Lower leg skin (tissue), 4 donors: ENCODE measurements at regions not wholly inside any gene's neighbourhood (a gene's known extent, or its start where the extent isn't known, plus 50 kb on each side); places are given as distances from the start of the nearest gene placed in this dataset.

Experiments
- DNase-seq, 2 donors: peaks; one replicate each; pipeline ENCODE4 v3.0.0-alpha.2; 2019; ENCODE audit warnings: low spot score in 2 of 2
- H3K4me3 ChIP-seq: fragments of 200-600 bp; sonication (generic); 2 replicates; pipeline ENCODE4 v1.5.1; 2017; ENCODE audit warnings: mild to moderate bottlenecking, low read depth; ENCODE audit not compliant: poor library complexity, severe bottlenecking
- POLR2A ChIP-seq, 2 donors: fragments of 450-650 bp; IDR thresholded peaks; one replicate each; pipeline ENCODE4 v1.6.1; 2016 to 2017; ENCODE audit warnings: antibody characterized with exemption in 2 of 2, mild to moderate bottlenecking in 1 of 2, moderate library complexity in 1 of 2
- WGBS, 2 donors: methylation state at CpG; one replicate each; pipeline ENCODE4 v1.1.5; 2018; 5-methylcytosine and 5-hydroxymethylcytosine counted together
- intact Hi-C: fragments of 100-400 bp; cut with DNase I; formaldehyde crosslinking; loops from one replicate; pipeline ENCODE4 v1.15.0; 2023; ENCODE audit warnings: low total_unique reads
- TF ChIP-seq, protein P1 (sequence below), 3 donors: fragments of 450-650 bp; IDR thresholded peaks; one replicate each; pipeline ENCODE4 v1.5.1; 2016; ENCODE audit warnings: antibody characterized with exemption in 3 of 3, mild to moderate bottlenecking in 3 of 3, moderate library complexity in 2 of 3

DNA sequence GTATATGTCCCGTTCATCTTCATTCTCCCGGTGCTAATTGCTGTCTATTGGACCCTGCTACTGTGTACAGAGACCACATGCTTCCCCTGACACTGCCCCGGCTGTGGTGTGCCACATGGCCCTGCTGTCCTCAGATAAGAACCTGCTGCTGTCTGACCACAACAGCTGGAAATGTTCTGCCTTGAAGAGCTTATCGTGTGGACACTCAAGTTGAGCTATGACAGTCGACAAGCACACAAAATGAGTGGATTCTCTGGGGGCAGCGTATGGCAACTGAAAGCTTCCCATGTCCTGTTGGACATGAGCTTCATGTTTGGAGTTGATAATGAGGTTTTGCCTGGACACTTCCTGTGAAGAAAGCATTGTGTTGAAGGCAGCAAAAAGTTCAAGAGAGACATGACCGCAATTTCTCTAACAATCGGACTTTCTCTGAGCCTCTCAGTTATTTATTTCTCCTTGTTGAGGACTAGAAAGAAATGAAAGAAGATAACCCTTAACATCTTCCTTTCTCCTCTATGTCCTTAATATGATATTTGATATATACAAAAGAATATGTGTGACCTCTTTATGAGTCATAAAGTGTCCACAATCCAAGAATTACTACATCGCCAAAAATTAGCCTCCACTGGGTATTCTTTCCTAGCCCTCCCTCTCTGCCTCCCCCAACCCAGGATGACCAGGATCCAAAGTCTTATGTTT lies 187.1 kb upstream of the TCF21 start:
- WGBS, 2 donors: 72 to 73% methylated on average over 9 of the region's 9 CpGs
- intact Hi-C loops: no loop called here
- TF ChIP-seq POLR2A (IDR thresholded peaks at IDR 0.05): no peak
- TF ChIP-seq, protein P1, sequence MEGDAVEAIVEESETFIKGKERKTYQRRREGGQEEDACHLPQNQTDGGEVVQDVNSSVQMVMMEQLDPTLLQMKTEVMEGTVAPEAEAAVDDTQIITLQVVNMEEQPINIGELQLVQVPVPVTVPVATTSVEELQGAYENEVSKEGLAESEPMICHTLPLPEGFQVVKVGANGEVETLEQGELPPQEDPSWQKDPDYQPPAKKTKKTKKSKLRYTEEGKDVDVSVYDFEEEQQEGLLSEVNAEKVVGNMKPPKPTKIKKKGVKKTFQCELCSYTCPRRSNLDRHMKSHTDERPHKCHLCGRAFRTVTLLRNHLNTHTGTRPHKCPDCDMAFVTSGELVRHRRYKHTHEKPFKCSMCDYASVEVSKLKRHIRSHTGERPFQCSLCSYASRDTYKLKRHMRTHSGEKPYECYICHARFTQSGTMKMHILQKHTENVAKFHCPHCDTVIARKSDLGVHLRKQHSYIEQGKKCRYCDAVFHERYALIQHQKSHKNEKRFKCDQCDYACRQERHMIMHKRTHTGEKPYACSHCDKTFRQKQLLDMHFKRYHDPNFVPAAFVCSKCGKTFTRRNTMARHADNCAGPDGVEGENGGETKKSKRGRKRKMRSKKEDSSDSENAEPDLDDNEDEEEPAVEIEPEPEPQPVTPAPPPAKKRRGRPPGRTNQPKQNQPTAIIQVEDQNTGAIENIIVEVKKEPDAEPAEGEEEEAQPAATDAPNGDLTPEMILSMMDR (IDR thresholded peaks at IDR 0.05): no peak

DNA sequence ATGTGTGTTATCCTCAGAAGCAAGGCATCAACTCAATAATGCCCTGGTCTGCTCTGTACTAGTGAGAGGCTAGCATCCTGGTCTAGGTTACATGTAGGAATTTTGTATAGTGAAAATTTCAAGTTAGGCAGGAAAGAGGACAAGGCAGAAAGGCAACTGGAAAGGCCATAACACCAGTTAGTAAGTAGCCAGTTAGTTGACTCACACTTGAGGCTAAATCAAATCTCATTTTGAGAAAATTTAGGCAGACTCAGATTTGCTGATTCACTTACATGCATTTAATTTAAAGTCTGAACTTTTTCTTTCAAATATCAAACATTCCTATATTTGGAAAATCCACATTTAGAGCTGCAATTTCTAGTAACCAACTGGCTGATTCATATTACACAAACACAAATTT lies 184.5 kb upstream of the TCF21 start:
- DNase-seq: no peak
- TF ChIP-seq POLR2A (IDR thresholded peaks at IDR 0.05): no peak
- TF ChIP-seq, protein P1 (IDR thresholded peaks at IDR 0.05): no peak
- no peak overlapping the region for H3K4me3 ChIP-seq
- intact Hi-C loops: no loop called here

More for the DNA sequence above, 187.1 kb upstream of the TCF21 start:
- DNase-seq: no peak
- H3K4me3 ChIP-seq: no peak overlapping the region

DNA sequence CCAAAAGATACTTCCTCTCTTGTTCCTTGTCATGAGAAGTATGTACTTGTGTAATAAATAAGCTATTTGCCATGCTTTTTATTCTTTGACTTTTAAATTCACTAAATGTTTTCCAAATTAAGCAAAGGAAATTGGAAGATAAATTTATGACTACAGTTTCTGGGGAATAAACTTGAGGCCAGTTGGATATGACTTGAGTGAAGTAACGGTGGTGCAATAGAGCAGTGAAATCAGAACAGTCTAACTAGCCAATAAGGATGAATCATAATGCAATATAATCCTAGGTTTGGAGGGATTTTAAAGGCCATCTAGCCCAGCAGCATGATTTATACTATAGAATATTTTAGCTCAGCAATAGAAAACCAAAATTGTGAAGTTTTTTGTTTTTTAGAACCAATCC lies 183.8 kb upstream of the TCF21 start:
- intact Hi-C loops: no loop called here
- H3K4me3 ChIP-seq: no peak overlapping the region
- WGBS, 2 donors: 48 to 60% methylated on average over 1 of the region's 1 CpG
- no peak for DNase-seq
- TF ChIP-seq, protein P1 (IDR thresholded peaks at IDR 0.05): no peak
- TF ChIP-seq POLR2A (IDR thresholded peaks at IDR 0.05): no peak

DNA sequence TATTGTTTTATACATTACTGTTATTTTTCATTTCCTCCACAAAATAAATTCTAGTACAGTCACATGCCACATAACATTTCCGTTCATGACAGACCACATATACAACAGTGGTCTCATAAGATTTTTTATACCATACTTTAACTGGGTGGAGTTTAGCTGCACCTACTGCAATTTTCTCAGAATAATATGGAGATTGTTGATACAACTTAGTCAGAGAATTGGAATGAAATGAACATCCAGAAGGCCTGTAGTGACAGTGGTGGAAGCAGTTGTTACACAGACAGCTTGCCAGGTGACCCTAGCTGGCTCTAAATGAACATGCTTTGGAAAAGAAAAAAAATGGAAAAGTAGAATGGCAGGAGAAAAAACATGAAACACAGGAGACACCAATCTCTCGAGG lies 183.2 kb upstream of the TCF21 start:
- no peak overlapping the region for H3K4me3 ChIP-seq
- TF ChIP-seq POLR2A (IDR thresholded peaks at IDR 0.05): no peak
- TF ChIP-seq, protein P1 (IDR thresholded peaks at IDR 0.05): no peak
- WGBS, 2 donors: 68 to 76% methylated on average over 2 of the region's 2 CpGs
- no peak for DNase-seq
- intact Hi-C loops: no loop called here

DNA sequence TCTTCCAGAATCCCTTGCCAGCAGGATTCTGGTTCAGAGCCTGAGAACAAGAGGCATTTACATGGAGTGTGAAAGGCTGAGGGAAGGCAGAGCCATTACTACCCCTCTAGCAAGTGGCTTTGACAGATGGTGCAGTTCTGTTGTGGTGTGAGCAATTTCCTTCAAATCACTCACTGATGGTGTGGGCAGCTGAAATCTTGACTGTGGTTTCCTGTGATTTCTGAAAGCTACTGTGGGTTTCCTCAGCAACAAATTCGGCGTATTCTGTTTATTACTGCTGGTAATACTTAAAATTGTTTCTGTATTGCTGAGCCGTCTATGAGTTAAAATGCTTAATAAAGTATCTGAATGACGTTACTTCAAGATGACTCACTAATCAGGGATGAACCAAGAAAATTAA lies 181.5 kb upstream of the TCF21 start:
- TF ChIP-seq POLR2A (IDR thresholded peaks at IDR 0.05): no peak
- TF ChIP-seq, protein P1 (IDR thresholded peaks at IDR 0.05): no peak
- DNase-seq: no peak
- WGBS, 2 donors: 55 to 57% methylated on average over 4 of the region's 4 CpGs
- intact Hi-C loops: no loop called here
- no peak overlapping the region for H3K4me3 ChIP-seq

DNA sequence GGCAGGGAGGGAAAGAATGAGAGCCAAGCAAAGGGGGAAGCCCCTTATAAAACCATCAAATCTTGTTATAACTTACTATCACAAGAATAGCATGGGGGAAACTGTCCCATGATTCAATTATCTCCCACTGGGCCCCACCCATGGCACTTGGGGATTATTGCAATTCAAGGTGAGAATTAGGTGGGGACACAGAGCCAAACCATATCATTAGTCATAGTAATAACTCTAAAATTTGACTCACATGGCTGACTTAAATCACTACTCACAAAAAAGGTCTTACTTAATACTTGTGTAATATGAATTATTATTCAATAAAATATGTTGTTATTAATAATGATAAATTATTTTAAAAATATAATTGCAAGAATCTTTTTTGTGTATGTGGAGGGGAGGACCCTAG lies 178.1 kb upstream of the TCF21 start:
- DNase-seq: no peak
- intact Hi-C loops: no loop called here
- TF ChIP-seq, protein P1 (IDR thresholded peaks at IDR 0.05): no peak
- TF ChIP-seq POLR2A (IDR thresholded peaks at IDR 0.05): no peak

More for the DNA sequence above, 178.1 kb upstream of the TCF21 start:
- no peak overlapping the region for H3K4me3 ChIP-seq
